Epithelial cell of esophagus (primary cell): ENCODE measurements at regions not wholly inside any gene's neighbourhood (a gene's known extent, or its start where the extent isn't known, plus 50 kb on each side); places are given as distances from the start of the nearest gene placed in this dataset.

Source experiments
- DNase-seq: peaks from one replicate; pipeline ENCODE4 v3.0.0; 2010; ENCODE audit warnings: low read depth
- H3K4me3 ChIP-seq: 2 replicates; pipeline ENCODE4 v1.5.1; 2011; ENCODE audit warnings: mild to moderate bottlenecking, low read length, control low read depth
- TF ChIP-seq, protein P1 (sequence below): IDR thresholded peaks from 2 replicates; pipeline ENCODE4 v1.5.1; 2011; ENCODE audit warnings: low read depth, mild to moderate bottlenecking, low read length, control low read depth, inconsistent platforms; ENCODE audit not compliant: insufficient read depth; ENCODE audit errors: missing control alignments

DNA sequence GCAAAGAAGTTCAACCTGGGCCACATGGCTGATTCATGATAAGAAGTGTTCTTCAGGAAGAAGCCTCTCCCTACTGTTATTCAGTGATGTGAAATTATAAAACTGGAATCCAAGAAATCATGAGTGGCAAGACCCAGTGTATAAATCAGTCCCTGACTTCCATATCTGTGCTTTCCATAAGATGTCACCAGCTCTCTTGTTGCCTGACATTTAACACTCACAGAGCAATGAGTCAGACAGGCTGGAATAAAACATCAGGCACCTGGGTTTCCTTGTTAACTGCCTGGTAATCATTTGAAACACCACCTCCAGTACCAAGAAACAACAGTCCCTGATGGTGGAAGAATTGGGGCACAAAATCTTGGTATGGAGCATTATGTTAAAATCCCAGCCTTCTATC lies 76.1 kb downstream of the SCG2 start:
- DNase-seq: peak; percentile 64
- no peak overlapping the region for H3K4me3 ChIP-seq
- TF ChIP-seq, protein P1, sequence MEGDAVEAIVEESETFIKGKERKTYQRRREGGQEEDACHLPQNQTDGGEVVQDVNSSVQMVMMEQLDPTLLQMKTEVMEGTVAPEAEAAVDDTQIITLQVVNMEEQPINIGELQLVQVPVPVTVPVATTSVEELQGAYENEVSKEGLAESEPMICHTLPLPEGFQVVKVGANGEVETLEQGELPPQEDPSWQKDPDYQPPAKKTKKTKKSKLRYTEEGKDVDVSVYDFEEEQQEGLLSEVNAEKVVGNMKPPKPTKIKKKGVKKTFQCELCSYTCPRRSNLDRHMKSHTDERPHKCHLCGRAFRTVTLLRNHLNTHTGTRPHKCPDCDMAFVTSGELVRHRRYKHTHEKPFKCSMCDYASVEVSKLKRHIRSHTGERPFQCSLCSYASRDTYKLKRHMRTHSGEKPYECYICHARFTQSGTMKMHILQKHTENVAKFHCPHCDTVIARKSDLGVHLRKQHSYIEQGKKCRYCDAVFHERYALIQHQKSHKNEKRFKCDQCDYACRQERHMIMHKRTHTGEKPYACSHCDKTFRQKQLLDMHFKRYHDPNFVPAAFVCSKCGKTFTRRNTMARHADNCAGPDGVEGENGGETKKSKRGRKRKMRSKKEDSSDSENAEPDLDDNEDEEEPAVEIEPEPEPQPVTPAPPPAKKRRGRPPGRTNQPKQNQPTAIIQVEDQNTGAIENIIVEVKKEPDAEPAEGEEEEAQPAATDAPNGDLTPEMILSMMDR: no peak

DNA sequence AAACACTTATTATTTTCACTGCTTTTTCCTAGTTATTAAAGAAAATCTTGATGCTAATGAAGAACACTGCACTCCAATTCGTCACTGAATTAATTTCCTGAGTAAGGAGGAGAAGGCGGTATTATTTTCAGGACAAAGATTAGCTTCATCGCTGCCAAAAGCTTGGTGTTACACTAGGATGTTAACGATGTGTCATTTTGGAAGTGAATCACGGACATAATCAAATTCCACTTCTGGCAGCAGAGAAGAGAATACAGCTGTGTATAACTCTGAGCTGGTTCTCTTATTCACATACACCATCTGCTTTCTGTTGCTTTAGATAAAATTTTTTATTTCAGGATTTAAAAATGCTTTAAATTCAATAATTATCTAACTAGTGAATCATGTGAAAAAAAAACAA lies 74.1 kb downstream of the SCG2 start:
- no peak for DNase-seq
- H3K4me3 ChIP-seq: no peak overlapping the region
- TF ChIP-seq, protein P1: no peak

DNA sequence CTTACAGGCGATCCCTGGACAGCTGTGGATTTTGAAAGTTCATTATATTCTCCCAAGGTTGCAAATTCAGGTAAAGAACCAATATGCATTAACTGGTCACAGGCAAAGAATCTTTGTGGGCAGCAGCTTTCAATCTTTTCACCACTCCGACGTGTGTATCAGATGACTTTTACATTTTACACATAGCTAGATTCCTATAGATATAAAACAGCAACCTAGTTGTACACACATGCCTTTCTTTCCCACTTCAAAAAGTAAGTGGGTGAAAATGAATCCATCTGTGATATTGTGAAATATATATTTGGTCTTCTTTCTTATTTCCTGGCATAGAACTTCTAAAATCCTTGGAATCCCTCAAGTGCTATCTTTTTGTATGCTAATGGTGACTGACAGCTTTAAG lies 72.5 kb downstream of the SCG2 start:
- TF ChIP-seq, protein P1: no peak
- no peak overlapping the region for H3K4me3 ChIP-seq
- no peak for DNase-seq

DNA sequence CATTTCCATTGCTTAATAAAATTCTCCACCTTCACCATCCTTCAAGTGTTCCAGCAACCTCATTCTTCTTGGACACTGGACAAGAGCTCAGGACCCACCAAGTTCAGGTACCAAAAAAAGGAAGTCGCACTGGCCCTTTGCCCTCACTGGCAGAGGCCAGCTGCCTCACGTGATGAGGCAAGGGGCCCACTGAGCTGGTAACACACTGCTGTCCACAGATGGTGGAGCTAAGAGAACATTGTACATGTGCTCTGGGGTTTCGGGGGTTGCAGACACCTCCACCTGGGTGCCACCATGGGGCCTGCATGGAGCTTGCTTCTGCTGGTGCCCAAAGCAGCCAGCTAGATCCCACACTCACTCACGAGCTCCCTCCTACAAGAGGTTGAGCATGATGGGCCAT lies 71.3 kb downstream of the SCG2 start:
- TF ChIP-seq, protein P1: no peak
- DNase-seq: no peak
- H3K4me3 ChIP-seq: no peak overlapping the region

DNA sequence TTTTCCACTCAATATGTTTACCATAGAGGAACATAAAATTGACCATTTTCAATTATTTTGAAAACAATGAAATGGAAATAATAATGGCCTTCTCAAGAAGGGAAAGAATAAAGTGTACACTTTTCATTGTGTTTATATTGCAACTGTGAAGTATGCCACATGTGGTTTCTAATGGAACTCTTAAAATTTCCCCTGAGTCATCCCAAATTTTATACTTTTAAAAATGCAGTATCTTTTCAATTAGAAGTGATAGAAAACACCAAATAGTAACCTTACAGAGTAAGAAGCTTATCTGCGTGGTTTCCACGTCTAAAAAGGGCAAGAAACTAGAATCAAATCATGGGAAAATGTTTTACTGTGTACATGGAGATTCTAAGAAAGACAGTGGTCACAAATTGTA lies 70.0 kb downstream of the SCG2 start:
- DNase-seq: no peak
- TF ChIP-seq, protein P1: no peak
- H3K4me3 ChIP-seq: no peak overlapping the region

DNA sequence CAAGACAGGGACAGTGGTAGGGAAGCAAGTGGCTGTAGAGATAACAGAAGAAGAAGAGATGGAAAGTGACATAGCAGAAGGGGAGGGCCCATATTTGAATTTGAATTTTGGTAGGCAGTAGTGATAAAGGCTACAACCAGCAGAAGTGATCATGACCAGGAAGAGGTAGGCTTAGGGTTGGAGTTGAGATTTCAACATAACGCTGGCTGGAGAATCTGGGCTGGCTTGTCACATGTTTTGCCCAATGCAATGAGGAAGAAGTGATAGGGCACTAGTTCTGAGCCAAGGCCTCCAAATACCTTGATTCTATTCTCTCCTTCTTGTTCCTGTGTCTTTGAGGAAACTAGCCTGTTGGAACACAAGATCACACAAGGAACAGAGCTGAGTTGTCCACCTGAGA lies 69.4 kb downstream of the SCG2 start:
- no peak overlapping the region for H3K4me3 ChIP-seq
- TF ChIP-seq, protein P1: no peak
- DNase-seq: no peak

DNA sequence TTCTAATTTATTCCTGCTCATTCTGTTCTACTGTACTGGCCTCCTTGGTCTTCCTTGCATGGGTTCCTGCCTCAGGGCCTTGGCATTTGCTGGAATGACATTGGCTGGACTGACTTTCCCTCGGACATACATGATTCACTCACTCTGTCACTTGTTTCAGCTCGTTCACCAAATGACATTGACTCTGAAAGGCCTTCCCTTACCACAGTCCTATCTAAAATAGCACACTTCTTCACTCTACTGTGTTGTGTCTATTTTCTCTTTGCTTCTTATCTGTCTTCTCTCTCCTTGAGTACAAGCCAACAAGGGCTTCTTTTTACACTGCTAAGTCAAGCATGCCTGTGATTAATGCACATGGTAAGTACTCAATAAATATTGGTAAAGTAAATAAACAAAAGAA lies 65.6 kb downstream of the SCG2 start:
- no peak overlapping the region for H3K4me3 ChIP-seq
- TF ChIP-seq, protein P1: no peak
- peak; percentile 25 for DNase-seq
